ENCODE measurements at regions not wholly inside any gene's neighbourhood (a gene's known extent, or its start where the extent isn't known, plus 50 kb on each side); places are given as distances from the start of the nearest gene placed in this dataset.
A peak's percentile ranks its signal among the peaks of the same experiment; 100 is the strongest.

GRCh38 chr4:117692538-117692937, 341.7 kb upstream of the NDST3 start:
- BruUV-seq (replicated peaks), result no TSS peak
- H3F3A ChIP-seq (ENCODE audit: insufficient read depth, low read depth), result no peaks in the 10 kb centered on the region

DNA sequence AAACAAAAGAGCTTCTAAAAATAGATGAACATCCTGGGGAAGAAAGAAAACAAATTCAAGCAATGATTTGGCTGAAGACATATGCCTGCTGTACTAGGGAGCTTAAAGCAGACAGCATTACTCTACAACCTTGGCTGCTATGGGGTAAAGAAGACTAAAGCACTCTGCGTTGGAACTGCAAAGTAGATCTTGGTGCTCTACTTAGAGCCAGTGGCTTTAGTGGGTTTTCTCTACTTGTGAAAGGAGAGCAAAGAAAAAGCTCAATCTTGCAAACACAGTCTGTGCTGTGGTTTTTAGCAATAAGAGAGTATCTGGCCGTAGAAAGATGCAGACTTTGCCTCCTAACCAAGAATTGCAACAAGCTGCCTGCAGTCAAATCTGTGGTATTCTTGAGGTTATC, 334.7 kb upstream of the NDST3 start:
- Histone ChIP-seq H2AFZ (no peak overlapping the region), H3K27me3 (ENCODE audit: insufficient read depth, low read depth) (no peaks in the 10 kb centered on the region), H3K36me3 (ENCODE audit: low read depth) (no peaks in the 10 kb centered on the region), H3K27ac (no peak overlapping the region), H3F3A (ENCODE audit: insufficient read depth, low read depth) (no peaks in the 10 kb centered on the region), H3K9me3 (ENCODE audit: insufficient read depth, low read depth) (no peaks in the 10 kb centered on the region), H3K9me2 (ENCODE audit: insufficient read depth) (no peaks in the 10 kb centered on the region), H3K79me2 (ENCODE audit: low read depth) (no peaks in the 10 kb centered on the region), H3K4me2 (no peak overlapping the region), H3K4me3 (no peak overlapping the region), H3K4me1 (replicated peaks; ENCODE audit: insufficient read depth) (no peaks in the 10 kb centered on the region), H4K20me1 (ENCODE audit: insufficient read depth) (no peaks in the 10 kb centered on the region)
- no peak for DNase-seq
- intact Hi-C loops (cut with micrococcal nuclease; ENCODE audit: unreplicated experiment), result no loop called here
- POLR2A ChIA-PET (ENCODE audit: unreplicated experiment), result no interaction called here
- TF ChIP-seq EZH2 (IDR thresholded peaks at IDR 0.05; ENCODE audit: low read depth), result no peak
- TF ChIP-seq, protein P1, sequence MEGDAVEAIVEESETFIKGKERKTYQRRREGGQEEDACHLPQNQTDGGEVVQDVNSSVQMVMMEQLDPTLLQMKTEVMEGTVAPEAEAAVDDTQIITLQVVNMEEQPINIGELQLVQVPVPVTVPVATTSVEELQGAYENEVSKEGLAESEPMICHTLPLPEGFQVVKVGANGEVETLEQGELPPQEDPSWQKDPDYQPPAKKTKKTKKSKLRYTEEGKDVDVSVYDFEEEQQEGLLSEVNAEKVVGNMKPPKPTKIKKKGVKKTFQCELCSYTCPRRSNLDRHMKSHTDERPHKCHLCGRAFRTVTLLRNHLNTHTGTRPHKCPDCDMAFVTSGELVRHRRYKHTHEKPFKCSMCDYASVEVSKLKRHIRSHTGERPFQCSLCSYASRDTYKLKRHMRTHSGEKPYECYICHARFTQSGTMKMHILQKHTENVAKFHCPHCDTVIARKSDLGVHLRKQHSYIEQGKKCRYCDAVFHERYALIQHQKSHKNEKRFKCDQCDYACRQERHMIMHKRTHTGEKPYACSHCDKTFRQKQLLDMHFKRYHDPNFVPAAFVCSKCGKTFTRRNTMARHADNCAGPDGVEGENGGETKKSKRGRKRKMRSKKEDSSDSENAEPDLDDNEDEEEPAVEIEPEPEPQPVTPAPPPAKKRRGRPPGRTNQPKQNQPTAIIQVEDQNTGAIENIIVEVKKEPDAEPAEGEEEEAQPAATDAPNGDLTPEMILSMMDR (conservative IDR thresholded peaks at IDR 0.05), result no peak
- no TSS peak for BruUV-seq (replicated peaks)
- CTCF ChIA-PET, result no interaction called here

More at GRCh38 chr4:117692538-117692937, 341.7 kb upstream of the NDST3 start:
- H3K27ac ChIP-seq, result no peak overlapping the region
- no peaks in the 10 kb centered on the region for H3K4me1 ChIP-seq (replicated peaks; ENCODE audit: insufficient read depth)
- TF ChIP-seq EZH2 (IDR thresholded peaks at IDR 0.05; ENCODE audit: low read depth), result no peak
- TF ChIP-seq, protein P1 (conservative IDR thresholded peaks at IDR 0.05), result no peak
- no peaks in the 10 kb centered on the region for H3K9me3 ChIP-seq (ENCODE audit: insufficient read depth, low read depth)
- no peak overlapping the region for H3K4me3 ChIP-seq
- H3K27me3 ChIP-seq (ENCODE audit: insufficient read depth, low read depth), result no peaks in the 10 kb centered on the region
- H3K4me2 ChIP-seq, result no peak overlapping the region
- H3K79me2 ChIP-seq (ENCODE audit: low read depth), result no peaks in the 10 kb centered on the region
- no peak overlapping the region for H2AFZ ChIP-seq
- no peaks in the 10 kb centered on the region for H3K9me2 ChIP-seq (ENCODE audit: insufficient read depth)
- no peaks in the 10 kb centered on the region for H3K36me3 ChIP-seq (ENCODE audit: low read depth)
- POLR2A ChIA-PET (ENCODE audit: unreplicated experiment), result no interaction called here
- CTCF ChIA-PET, result no interaction called here
- H4K20me1 ChIP-seq (ENCODE audit: insufficient read depth), result no peaks in the 10 kb centered on the region
- intact Hi-C loops (cut with micrococcal nuclease; ENCODE audit: unreplicated experiment), result no loop called here
- no peak for DNase-seq

DNA sequence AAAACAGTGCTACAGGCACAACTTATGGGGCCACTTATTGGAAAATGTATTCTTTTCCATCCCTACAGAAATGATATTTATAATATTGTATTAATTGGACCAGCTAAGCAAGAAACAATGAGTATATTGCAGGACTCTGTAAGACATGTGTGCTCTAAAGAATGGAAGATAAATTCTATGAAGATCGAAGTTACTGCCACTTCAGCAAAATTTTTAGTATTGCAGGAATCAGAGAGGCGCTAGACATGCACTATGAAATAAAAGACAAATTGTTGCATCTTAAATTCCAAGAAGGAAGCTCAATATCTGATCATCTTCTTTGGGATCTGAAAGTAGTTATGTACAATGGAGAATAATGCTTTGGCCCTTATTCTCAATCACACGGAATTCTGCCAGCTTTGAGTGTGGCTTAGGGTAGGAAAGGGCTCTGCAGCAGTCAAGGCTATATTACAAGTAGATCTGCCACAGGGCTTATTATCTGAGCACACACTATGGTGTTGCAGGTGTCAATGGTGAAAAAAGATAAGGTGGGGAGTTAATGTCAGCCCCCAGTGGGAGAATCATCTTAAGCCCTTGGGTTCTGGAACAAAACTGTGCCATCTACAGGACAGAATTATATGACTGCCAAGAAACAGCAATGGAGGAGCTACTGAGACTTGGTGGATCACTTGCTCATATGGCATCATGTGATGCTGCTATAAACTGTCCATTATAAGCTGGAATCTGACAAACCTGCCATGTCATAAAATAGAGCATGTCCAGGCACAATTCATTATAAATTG, 334.0 kb upstream of the NDST3 start:
- no peak for DNase-seq
- Histone ChIP-seq H3K4me2 (no peak overlapping the region), H3K79me2 (ENCODE audit: low read depth) (no peaks in the 10 kb centered on the region), H4K20me1 (ENCODE audit: insufficient read depth) (no peaks in the 10 kb centered on the region), H2AFZ (no peak overlapping the region), H3K27ac (no peak overlapping the region), H3K9me3 (ENCODE audit: insufficient read depth, low read depth) (no peaks in the 10 kb centered on the region), H3K36me3 (ENCODE audit: low read depth) (no peaks in the 10 kb centered on the region), H3K4me1 (replicated peaks; ENCODE audit: insufficient read depth) (no peaks in the 10 kb centered on the region), H3K9me2 (ENCODE audit: insufficient read depth) (no peaks in the 10 kb centered on the region), H3K4me3 (no peak overlapping the region), H3F3A (ENCODE audit: insufficient read depth, low read depth) (no peaks in the 10 kb centered on the region), H3K27me3 (ENCODE audit: insufficient read depth, low read depth) (no peaks in the 10 kb centered on the region)
- TF ChIP-seq EZH2 (IDR thresholded peaks at IDR 0.05; ENCODE audit: low read depth), result no peak
- TF ChIP-seq, protein P1 (conservative IDR thresholded peaks at IDR 0.05), result peak; percentile 39; the same call in 1 of the 2 replicates
- CTCF ChIA-PET, result no interaction called here
- POLR2A ChIA-PET (ENCODE audit: unreplicated experiment), result no interaction called here
- intact Hi-C loops (cut with micrococcal nuclease; ENCODE audit: unreplicated experiment), result no loop called here
- no TSS peak for BruUV-seq (replicated peaks)

Measured in PC-9 (cell line).